ENCODE measurements at regions not wholly inside any gene's neighbourhood (a gene's known extent, or its start where the extent isn't known, plus 50 kb on each side); places are given as distances from the start of the nearest gene placed in this dataset.

DNA sequence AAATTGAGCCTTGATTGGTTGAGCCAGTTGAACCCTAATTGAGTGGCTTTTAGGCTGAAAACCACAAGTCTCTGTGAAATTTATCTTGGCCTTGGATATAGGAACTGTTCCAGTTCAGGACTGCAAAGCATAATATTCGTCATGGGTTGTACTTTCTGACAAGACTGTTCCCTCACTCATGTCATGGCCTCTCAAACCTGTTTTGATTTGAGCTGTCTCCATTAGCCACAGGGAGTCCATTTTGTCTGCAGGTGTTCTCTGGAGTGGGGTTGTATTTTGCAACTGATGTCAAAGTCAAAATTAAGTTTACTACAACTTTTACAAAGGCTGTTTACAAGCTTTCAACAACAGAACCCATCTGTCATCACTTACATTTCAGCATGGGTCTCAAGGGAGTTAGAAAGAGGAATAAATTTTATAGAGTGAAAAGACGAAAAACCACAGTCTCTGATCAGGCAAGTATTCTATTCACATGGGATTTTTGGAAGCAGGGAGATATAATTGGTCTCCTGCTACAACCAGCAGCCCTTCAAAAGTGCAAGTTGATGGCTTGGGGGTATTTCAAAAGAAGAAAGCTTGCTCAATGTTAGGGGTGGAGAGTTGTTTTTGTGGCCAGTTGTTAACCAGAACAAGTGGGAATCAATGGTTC, 1716.3 kb downstream of the C4orf33 start:
- TF ChIP-seq, protein P1, sequence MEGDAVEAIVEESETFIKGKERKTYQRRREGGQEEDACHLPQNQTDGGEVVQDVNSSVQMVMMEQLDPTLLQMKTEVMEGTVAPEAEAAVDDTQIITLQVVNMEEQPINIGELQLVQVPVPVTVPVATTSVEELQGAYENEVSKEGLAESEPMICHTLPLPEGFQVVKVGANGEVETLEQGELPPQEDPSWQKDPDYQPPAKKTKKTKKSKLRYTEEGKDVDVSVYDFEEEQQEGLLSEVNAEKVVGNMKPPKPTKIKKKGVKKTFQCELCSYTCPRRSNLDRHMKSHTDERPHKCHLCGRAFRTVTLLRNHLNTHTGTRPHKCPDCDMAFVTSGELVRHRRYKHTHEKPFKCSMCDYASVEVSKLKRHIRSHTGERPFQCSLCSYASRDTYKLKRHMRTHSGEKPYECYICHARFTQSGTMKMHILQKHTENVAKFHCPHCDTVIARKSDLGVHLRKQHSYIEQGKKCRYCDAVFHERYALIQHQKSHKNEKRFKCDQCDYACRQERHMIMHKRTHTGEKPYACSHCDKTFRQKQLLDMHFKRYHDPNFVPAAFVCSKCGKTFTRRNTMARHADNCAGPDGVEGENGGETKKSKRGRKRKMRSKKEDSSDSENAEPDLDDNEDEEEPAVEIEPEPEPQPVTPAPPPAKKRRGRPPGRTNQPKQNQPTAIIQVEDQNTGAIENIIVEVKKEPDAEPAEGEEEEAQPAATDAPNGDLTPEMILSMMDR (IDR thresholded peaks at IDR 0.05; ENCODE audit: low read depth, low read length), result no peak
- TF ChIP-seq EZH2phosphoT487 (IDR thresholded peaks at IDR 0.05; ENCODE audit: low read depth), result no peak

Measured in OCI-LY3 (cell line).